NT2/D1 (cell line): ENCODE measurements at regions not wholly inside any gene's neighbourhood (a gene's known extent, or its start where the extent isn't known, plus 50 kb on each side); places are given as distances from the start of the nearest gene placed in this dataset.

Experiments used
- DNase-seq: peaks from one replicate; pipeline ENCODE4 v3.0.0-alpha.2; 2011; ENCODE audit warnings: low read depth, low spot score
- H3K27me3 ChIP-seq: 2 replicates; pipeline ENCODE4 v1.6.0; 2011; ENCODE audit warnings: mild to moderate bottlenecking; ENCODE audit not compliant: insufficient read length, insufficient read depth
- H3K36me3 ChIP-seq: 2 replicates; pipeline ENCODE4 v1.6.1; 2011; ENCODE audit warnings: mild to moderate bottlenecking, low read length, mixed read lengths; ENCODE audit not compliant: insufficient read depth, insufficient read length
- H3K4me1 ChIP-seq: 2 replicates; pipeline ENCODE4 v1.5.1; 2011; ENCODE audit not compliant: insufficient read depth, insufficient read length
- H3K4me3 ChIP-seq: 2 replicates; pipeline ENCODE4 v1.5.1; 2011; ENCODE audit warnings: low read depth; ENCODE audit not compliant: insufficient read length
- H3K9ac ChIP-seq: 2 replicates; pipeline ENCODE4 v1.6.0; 2011; ENCODE audit warnings: low read depth; ENCODE audit not compliant: insufficient read length
- H3K9me3 ChIP-seq: 2 replicates; pipeline ENCODE4 v1.5.1; 2011; ENCODE audit warnings: mild to moderate bottlenecking, low read length; ENCODE audit not compliant: insufficient read depth
- SUZ12 ChIP-seq: IDR thresholded peaks from 2 replicates; pipeline ENCODE4 v1.6.1; 2011; ENCODE audit not compliant: insufficient read length, insufficient read depth; ENCODE audit errors: extremely low read depth
- YY1 ChIP-seq: IDR thresholded peaks from 2 replicates; pipeline ENCODE4 v1.6.1; 2011; ENCODE audit not compliant: insufficient read length, insufficient read depth
- ZNF274 ChIP-seq: IDR thresholded peaks from 2 replicates; pipeline ENCODE4 v1.6.1; 2011; ENCODE audit warnings: mild to moderate bottlenecking, low read depth, low read length

GRCh38 chr4:160887668-160888067 is 1276.1 kb downstream of the FSTL5 start:
- no peak for TF ChIP-seq SUZ12
- no peak for TF ChIP-seq YY1
- TF ChIP-seq ZNF274 = no peak
- no peaks in the 10 kb centered on the region for H3K27me3 ChIP-seq
- DNase-seq = no peak

GRCh38 chr4:160894128-160894527 is 1269.7 kb downstream of the FSTL5 start:
- Histone ChIP-seq H3K27me3 (no peaks in the 10 kb centered on the region), H3K9me3 (no peaks in the 10 kb centered on the region), H3K4me3 (no peak overlapping the region), H3K9ac (no peak overlapping the region), H3K36me3 (no peaks in the 10 kb centered on the region), H3K4me1 (no peaks in the 10 kb centered on the region)
- no peak for DNase-seq
- no peak for TF ChIP-seq ZNF274
- TF ChIP-seq SUZ12 = no peak
- no peak for TF ChIP-seq YY1

More at GRCh38 chr4:160887668-160888067, 1276.1 kb downstream of the FSTL5 start:
- Histone ChIP-seq H3K36me3 (no peaks in the 10 kb centered on the region), H3K9ac (no peak overlapping the region), H3K4me1 (no peaks in the 10 kb centered on the region), H3K9me3 (peaks cover 6% of the 10 kb centered on the region; the same call in 1 of the 2 replicates), H3K4me3 (no peak overlapping the region)

GRCh38 chr4:160894809-160895208 is 1269.0 kb downstream of the FSTL5 start:
- Histone ChIP-seq H3K36me3 (no peaks in the 10 kb centered on the region), H3K9ac (no peak overlapping the region), H3K4me1 (no peaks in the 10 kb centered on the region), H3K4me3 (no peak overlapping the region), H3K27me3 (no peaks in the 10 kb centered on the region), H3K9me3 (no peaks in the 10 kb centered on the region)
- TF ChIP-seq SUZ12 (no peak), YY1 (no peak), ZNF274 (no peak)
- DNase-seq = no peak

GRCh38 chr4:160927311-160927710 is 1236.5 kb downstream of the FSTL5 start:
- Histone ChIP-seq H3K9ac (no peak overlapping the region), H3K4me3 (no peak overlapping the region), H3K4me1 (no peaks in the 10 kb centered on the region), H3K36me3 (no peaks in the 10 kb centered on the region), H3K27me3 (no peaks in the 10 kb centered on the region), H3K9me3 (no peaks in the 10 kb centered on the region)
- DNase-seq = no peak
- TF ChIP-seq YY1 (no peak), SUZ12 (no peak), ZNF274 (no peak)

- no peak for TF ChIP-seq YY1
- TF ChIP-seq SUZ12 = no peak
- no peak for TF ChIP-seq ZNF274
- no peak overlapping the region for H3K9ac ChIP-seq
- no peak for DNase-seq
- no peaks in the 10 kb centered on the region for H3K4me1 ChIP-seq
- H3K4me3 ChIP-seq = no peak overlapping the region
- H3K9me3 ChIP-seq = no peaks in the 10 kb centered on the region
- H3K36me3 ChIP-seq = no peaks in the 10 kb centered on the region
- H3K27me3 ChIP-seq = no peaks in the 10 kb centered on the region
Observed at GRCh38 chr4:160928482-160928881, 1235.3 kb downstream of the FSTL5 start.

- no peak for DNase-seq
- Histone ChIP-seq H3K4me1 (no peaks in the 10 kb centered on the region), H3K27me3 (no peaks in the 10 kb centered on the region), H3K9ac (no peak overlapping the region), H3K9me3 (no peaks in the 10 kb centered on the region), H3K36me3 (no peaks in the 10 kb centered on the region), H3K4me3 (no peak overlapping the region)
- TF ChIP-seq ZNF274 (no peak), YY1 (no peak), SUZ12 (no peak)
Observed at GRCh38 chr4:160947653-160948052, 1216.1 kb downstream of the FSTL5 start.

- H3K27me3 ChIP-seq = no peaks in the 10 kb centered on the region
- no peaks in the 10 kb centered on the region for H3K36me3 ChIP-seq
- TF ChIP-seq ZNF274 (no peak), YY1 (no peak), SUZ12 (no peak)
- H3K4me3 ChIP-seq = no peak overlapping the region
- DNase-seq = no peak
- H3K9me3 ChIP-seq = no peaks in the 10 kb centered on the region
- H3K4me1 ChIP-seq = no peaks in the 10 kb centered on the region
- H3K9ac ChIP-seq = no peak overlapping the region
Observed at GRCh38 chr4:160956875-160957274, 1206.9 kb downstream of the FSTL5 start.
